Transverse colon (tissue), 4 donors: ENCODE measurements at regions not wholly inside any gene's neighbourhood (a gene's known extent, or its start where the extent isn't known, plus 50 kb on each side); places are given as distances from the start of the nearest gene placed in this dataset.

Experiments used
- DNase-seq: peaks from one replicate; pipeline ENCODE4 v3.0.0-alpha.2; 2019
- H3K27ac ChIP-seq, 4 donors: fragments of 200-600 bp; sonication (generic); 2 replicates each; pipeline ENCODE4 v1.5.1; 2016 to 2018; ENCODE audit warnings: inconsistent platforms in 4 of 4
- H3K27me3 ChIP-seq: fragments of 200-600 bp; sonication (generic); 2 replicates; pipeline ENCODE4 v1.5.1; 2017; ENCODE audit warnings: inconsistent platforms
- H3K36me3 ChIP-seq, 4 donors: fragments of 200-600 bp; sonication (generic); 2 replicates each; pipeline ENCODE4 v1.5.1; 2017 to 2019; ENCODE audit warnings: inconsistent platforms in 4 of 4
- H3K4me1 ChIP-seq, 4 donors: fragments of 200-600 bp; sonication (generic); 2 replicates each; pipeline ENCODE4 v1.5.1; 2017 to 2020; ENCODE audit warnings: inconsistent platforms in 4 of 4
- H3K4me3 ChIP-seq, 4 donors: fragments of 200-600 bp; sonication (generic); 1 replicate in 1 of 4; 2 replicates in 3 of 4; pipeline versions ENCODE4 v1.5.1 to v1.6.1; 2017 to 2019; ENCODE audit warnings: inconsistent platforms in 4 of 4
- H3K9me3 ChIP-seq, 2 donors: fragments of 200-600 bp; sonication (generic); 2 replicates each; pipeline ENCODE4 v1.5.1; 2017 to 2019; ENCODE audit warnings: inconsistent platforms in 2 of 2
- EP300 ChIP-seq: sonication (generic); formaldehyde crosslinking; IDR thresholded peaks from one replicate; pipeline ENCODE4 v1.6.1; 2017; ENCODE audit warnings: antibody characterized with exemption, low read depth
- POLR2A ChIP-seq: fragments of 450-650 bp; IDR thresholded peaks from one replicate; pipeline ENCODE4 v1.6.1; 2016; ENCODE audit warnings: antibody characterized with exemption, mild to moderate bottlenecking, moderate library complexity
- POLR2AphosphoS5 ChIP-seq, 3 donors: sonication (generic); formaldehyde crosslinking; IDR thresholded peaks; one replicate each; pipeline ENCODE4 v1.6.1; 2016; ENCODE audit warnings: antibody characterized with exemption in 3 of 3
- WGBS, 2 donors: methylation state at CpG; one replicate each; pipeline ENCODE4 v1.1.5; 2018; ENCODE audit warnings: low coverage in 1 of 2; 5-methylcytosine and 5-hydroxymethylcytosine counted together
- in situ Hi-C, 4 donors: fragments of 200-750 bp; cut with MboI; loops; one replicate each; pipeline versions ENCODE4 v1.15.0 to v1.15.1; 2017; ENCODE audit warnings: low sequenced_read_pairs in 3 of 4, low pct_ligation_motif_present in 1 of 4, low pct_unique_long_range_greater_than_20kb in 1 of 4
- intact Hi-C: fragments of 100-400 bp; cut with DNase I; formaldehyde crosslinking; loops from one replicate; pipeline ENCODE4 v1.15.1; 2023; ENCODE audit warnings: low total_unique reads
- TF ChIP-seq, protein P1 (sequence below), 5 experiments: fragments of 200-600 bp in 3 of 5; fragments of 450-650 bp in 2 of 5; sonication (generic) in 3 of 5; IDR thresholded peaks; 1 replicate in 2 of 5; 2 replicates in 3 of 5; pipeline ENCODE4 v1.5.1; 2016 to 2017; ENCODE audit warnings: antibody characterized with exemption in 5 of 5, inconsistent platforms in 3 of 5, mild to moderate bottlenecking in 2 of 5, moderate library complexity in 1 of 5

DNA sequence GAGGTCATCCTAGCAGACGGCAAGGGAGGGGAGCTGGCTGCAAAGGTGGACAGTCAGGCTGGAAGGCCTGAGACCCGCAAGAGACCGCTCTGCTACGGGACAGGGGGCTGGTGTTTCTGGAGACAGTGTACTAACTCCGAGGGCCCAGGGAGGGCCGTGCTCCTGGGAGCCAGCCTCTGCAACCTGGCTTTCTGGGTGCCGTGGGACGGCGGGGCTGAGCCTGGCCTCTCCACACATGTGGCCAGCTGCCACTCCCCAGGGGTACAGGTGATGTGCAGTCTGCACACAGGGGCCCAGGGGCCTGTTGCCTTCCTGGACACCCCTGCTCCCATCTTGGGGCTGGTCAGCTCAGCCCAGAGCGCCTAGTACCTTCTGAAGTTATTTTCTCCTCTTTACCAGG is 92.2 kb downstream of the MRPL36 start:
- Histone ChIP-seq H3K4me1 (no peaks in the 10 kb centered on the region), H3K27me3 (peaks cover 24% of the 10 kb centered on the region)
- 88% methylated on average over 10 of the region's 10 CpGs; no CpG with 5 or more reads in 1 of the 2 donors for WGBS, 2 donors

DNA sequence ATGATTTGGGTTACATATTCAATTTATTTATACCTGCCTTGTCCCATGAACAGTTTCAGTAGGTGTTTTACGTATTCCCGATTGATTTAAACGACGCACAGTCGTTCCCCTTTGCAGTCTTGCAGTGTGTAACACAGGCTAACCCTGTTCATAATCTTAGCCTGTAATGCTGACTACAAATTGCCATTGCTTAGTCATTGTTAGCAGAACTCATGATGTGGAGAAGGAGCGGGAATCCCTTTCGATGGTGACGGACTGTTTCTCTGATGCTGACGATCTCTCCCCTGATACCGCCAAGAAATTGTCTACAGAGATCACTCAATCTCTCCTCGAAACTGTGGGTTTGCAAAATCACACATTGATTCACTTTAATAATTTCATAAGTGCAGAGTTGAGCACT is 93.2 kb downstream of the MRPL36 start:
- Histone ChIP-seq H3K36me3 (no peaks in the 10 kb centered on the region), H3K27ac (no peak overlapping the region), H3K27me3 (peaks cover 24% of the 10 kb centered on the region), H3K4me1 (no peaks in the 10 kb centered on the region), H3K4me3 (no peak overlapping the region), H3K9me3 (no peaks in the 10 kb centered on the region)
- WGBS, 2 donors: 89 to 100% methylated on average over 4 to 11 of the region's 11 CpGs
- intact Hi-C loops (no loop called here), in situ Hi-C loops (no loop called here)
- TF ChIP-seq EP300: no peak
- TF ChIP-seq POLR2AphosphoS5 (IDR thresholded peaks at IDR 0.05): no peak
- TF ChIP-seq POLR2A: no peak
- TF ChIP-seq, protein P1, sequence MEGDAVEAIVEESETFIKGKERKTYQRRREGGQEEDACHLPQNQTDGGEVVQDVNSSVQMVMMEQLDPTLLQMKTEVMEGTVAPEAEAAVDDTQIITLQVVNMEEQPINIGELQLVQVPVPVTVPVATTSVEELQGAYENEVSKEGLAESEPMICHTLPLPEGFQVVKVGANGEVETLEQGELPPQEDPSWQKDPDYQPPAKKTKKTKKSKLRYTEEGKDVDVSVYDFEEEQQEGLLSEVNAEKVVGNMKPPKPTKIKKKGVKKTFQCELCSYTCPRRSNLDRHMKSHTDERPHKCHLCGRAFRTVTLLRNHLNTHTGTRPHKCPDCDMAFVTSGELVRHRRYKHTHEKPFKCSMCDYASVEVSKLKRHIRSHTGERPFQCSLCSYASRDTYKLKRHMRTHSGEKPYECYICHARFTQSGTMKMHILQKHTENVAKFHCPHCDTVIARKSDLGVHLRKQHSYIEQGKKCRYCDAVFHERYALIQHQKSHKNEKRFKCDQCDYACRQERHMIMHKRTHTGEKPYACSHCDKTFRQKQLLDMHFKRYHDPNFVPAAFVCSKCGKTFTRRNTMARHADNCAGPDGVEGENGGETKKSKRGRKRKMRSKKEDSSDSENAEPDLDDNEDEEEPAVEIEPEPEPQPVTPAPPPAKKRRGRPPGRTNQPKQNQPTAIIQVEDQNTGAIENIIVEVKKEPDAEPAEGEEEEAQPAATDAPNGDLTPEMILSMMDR (IDR thresholded peaks at IDR 0.05): no peak
- DNase-seq: no peak

More for the DNA sequence above, 92.2 kb downstream of the MRPL36 start:
- Histone ChIP-seq H3K4me3 (no peak overlapping the region), H3K36me3 (no peaks in the 10 kb centered on the region), H3K9me3 (no peaks in the 10 kb centered on the region), H3K27ac (no peak overlapping the region)
- in situ Hi-C loops (no loop called here), intact Hi-C loops (no loop called here)
- DNase-seq: no peak
- no peak for TF ChIP-seq EP300
- TF ChIP-seq POLR2AphosphoS5 (IDR thresholded peaks at IDR 0.05): no peak
- TF ChIP-seq, protein P1 (IDR thresholded peaks at IDR 0.05): no peak
- no peak for TF ChIP-seq POLR2A

DNA sequence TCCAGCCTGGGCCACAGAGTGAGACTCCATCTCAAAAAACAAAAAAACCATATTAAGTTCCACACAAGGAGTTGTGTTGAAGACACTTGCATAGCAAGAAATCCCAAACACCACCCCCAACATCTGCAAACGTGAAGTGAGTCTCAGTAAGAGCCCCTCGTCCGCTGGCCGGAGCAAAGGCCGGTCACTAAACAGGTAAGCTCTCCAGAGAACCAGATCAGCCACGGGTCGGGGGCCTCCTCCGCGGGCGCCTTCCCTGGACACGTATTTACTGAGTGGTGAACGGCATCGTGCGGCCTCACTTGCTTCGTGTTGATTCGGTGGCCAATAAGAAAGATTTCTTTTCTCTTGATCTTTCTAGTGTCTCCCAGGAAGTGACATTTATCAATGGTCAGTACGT is 93.6 kb downstream of the MRPL36 start:
- no peak for DNase-seq

DNA sequence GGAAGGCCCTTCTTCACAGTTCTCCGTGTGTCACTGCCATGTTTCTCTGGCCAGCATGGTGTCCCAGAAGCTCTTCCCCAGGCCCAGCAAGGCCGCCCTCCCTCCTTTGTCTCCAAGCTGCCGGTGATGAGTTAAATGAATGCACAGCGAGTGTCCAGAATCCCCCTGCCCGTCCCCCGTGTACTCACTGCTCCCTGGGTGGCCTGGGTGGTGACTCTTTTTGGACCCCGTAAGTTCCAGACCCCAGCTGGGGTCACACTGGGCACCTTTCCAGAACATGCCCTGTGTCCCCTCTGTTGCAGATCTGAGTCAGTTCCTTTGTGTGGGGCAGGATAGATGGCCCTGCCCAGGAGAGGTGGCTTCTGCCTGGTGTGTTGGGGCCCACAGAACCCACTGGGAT is 95.0 kb downstream of the MRPL36 start:
- intact Hi-C loops (no loop called here), in situ Hi-C loops (no loop called here)
- Histone ChIP-seq H3K27me3 (peaks cover 24% of the 10 kb centered on the region), H3K4me3 (no peak overlapping the region), H3K36me3 (no peaks in the 10 kb centered on the region), H3K27ac (no peak overlapping the region), H3K9me3 (no peaks in the 10 kb centered on the region), H3K4me1 (no peaks in the 10 kb centered on the region)
- TF ChIP-seq EP300: no peak
- TF ChIP-seq POLR2A: no peak
- TF ChIP-seq, protein P1 (IDR thresholded peaks at IDR 0.05): no peak
- TF ChIP-seq POLR2AphosphoS5 (IDR thresholded peaks at IDR 0.05): no peak
- no peak for DNase-seq
- 74 to 100% methylated on average over 1 to 7 of the region's 7 CpGs for WGBS, 2 donors

More for the DNA sequence above, 93.6 kb downstream of the MRPL36 start:
- intact Hi-C loops: no loop called here
- TF ChIP-seq, protein P1 (IDR thresholded peaks at IDR 0.05): no peak
- TF ChIP-seq EP300 (no peak), POLR2A (no peak), POLR2AphosphoS5 (IDR thresholded peaks at IDR 0.05) (no peak)
- Histone ChIP-seq H3K4me3 (no peak overlapping the region), H3K27me3 (peaks cover 24% of the 10 kb centered on the region), H3K36me3 (no peaks in the 10 kb centered on the region), H3K4me1 (no peaks in the 10 kb centered on the region), H3K9me3 (no peaks in the 10 kb centered on the region), H3K27ac (no peak overlapping the region)
- WGBS, 2 donors: 60 to 88% methylated on average over 2 to 17 of the region's 17 CpGs
- in situ Hi-C loops: no loop called here
